Vagina (tissue), 2 donors: ENCODE measurements at regions not wholly inside any gene's neighbourhood (a gene's known extent, or its start where the extent isn't known, plus 50 kb on each side); places are given as distances from the start of the nearest gene placed in this dataset.

Experiments
- CTCF ChIP-seq, 3 experiments: fragments of 450-650 bp in 2 of 3; fragments of 200-600 bp in 1 of 3; sonication (generic) in 1 of 3; IDR thresholded peaks; one replicate each; pipeline ENCODE4 v1.5.1; 2017 to 2019; ENCODE audit warnings: antibody characterized with exemption in 3 of 3, mild to moderate bottlenecking in 2 of 3, moderate library complexity in 2 of 3
- POLR2A ChIP-seq, 2 donors: fragments of 450-650 bp; IDR thresholded peaks; one replicate each; pipeline ENCODE4 v1.6.1; 2017; ENCODE audit warnings: antibody characterized with exemption in 2 of 2, mild to moderate bottlenecking in 2 of 2, moderate library complexity in 2 of 2

- TF ChIP-seq POLR2A (IDR thresholded peaks at IDR 0.05) (no peak), CTCF (IDR thresholded peaks at IDR 0.05) (no peak)
These were observed 367.6 kb downstream of the TXNL1 start for GRCh38 chr18:56270671-56271250.
